Lung (tissue), 11 donors: ENCODE measurements at regions not wholly inside any gene's neighbourhood (a gene's known extent, or its start where the extent isn't known, plus 50 kb on each side); places are given as distances from the start of the nearest gene placed in this dataset.
"Not testable (repeated sequence)": the region's sequence is repeated elsewhere in the genome, so short reads cannot be mapped to it uniquely, and the experiment has no call there.

Experiments
- ATAC-seq: fragments of 200-7000 bp; cut with Tn5 transposase; one replicate; pipeline ENCODE4 v1.9.1; 2020; ENCODE audit warnings: moderate number of reproducible peaks; ENCODE audit not compliant: insufficient read depth, low FRiP score
- DNase-seq, 3 donors: peaks; one replicate each; pipeline ENCODE4 v3.0.0-alpha.2; 2013 to 2017
- H3K27ac ChIP-seq, 2 donors: one replicate each; pipeline ENCODE4 v1.5.1; 2013; ENCODE audit warnings: mild to moderate bottlenecking in 2 of 2, moderate library complexity in 2 of 2, control low read depth in 1 of 2, inconsistent platforms in 1 of 2, low read depth in 1 of 2, low read length in 1 of 2
- H3K27me3 ChIP-seq, 3 donors: one replicate each; pipeline ENCODE4 v1.5.1; 2013; ENCODE audit warnings: low read length in 2 of 3; ENCODE audit not compliant: control insufficient read depth in 3 of 3, insufficient read depth in 3 of 3
- H3K36me3 ChIP-seq, 4 donors: one replicate each; pipeline ENCODE4 v1.5.1; 2013; ENCODE audit warnings: low read length in 4 of 4, mild to moderate bottlenecking in 1 of 4, moderate library complexity in 1 of 4; ENCODE audit not compliant: control insufficient read depth in 4 of 4, insufficient read depth in 4 of 4
- H3K4me1 ChIP-seq, 5 donors: one replicate each; pipeline ENCODE4 v1.5.1; 2013; ENCODE audit warnings: low read length in 5 of 5, mild to moderate bottlenecking in 2 of 5, moderate library complexity in 1 of 5; ENCODE audit not compliant: control insufficient read depth in 5 of 5, insufficient read depth in 5 of 5
- H3K4me3 ChIP-seq: one replicate; pipeline ENCODE4 v1.5.1; 2013; ENCODE audit warnings: mild to moderate bottlenecking, control low read depth, moderate library complexity
- H3K9ac ChIP-seq, 2 donors: one replicate each; pipeline ENCODE4 v1.5.1; 2013; ENCODE audit warnings: low read length in 2 of 2, control low read depth in 1 of 2; ENCODE audit not compliant: insufficient read depth in 1 of 2
- H3K9me3 ChIP-seq, 4 donors: one replicate each; pipeline ENCODE4 v1.5.1; 2013; ENCODE audit warnings: low read length in 3 of 4, mild to moderate bottlenecking in 1 of 4, moderate library complexity in 1 of 4; ENCODE audit not compliant: control insufficient read depth in 4 of 4, insufficient read depth in 3 of 4
- WGBS, 2 donors: extraction: QIAGEN DNeasy Blood & Tissue Kit; methylation state at CpG; one replicate each; pipeline ENCODE4 v1.1.7; 2013; 5-methylcytosine and 5-hydroxymethylcytosine counted together
- TF ChIP-seq, protein P1 (sequence below): IDR thresholded peaks from 2 replicates; pipeline ENCODE4 v1.5.1; 2012; ENCODE audit warnings: mild to moderate bottlenecking; ENCODE audit errors: control extremely low read depth, extremely low read depth
- donor health status: control.
- donor health status: control.
- donor health status: Bipolar disorder and iron deficiency.
- donor health status: healthy.
- donor health status: DM: yes; HTN: yes; CAD: no.

DNA sequence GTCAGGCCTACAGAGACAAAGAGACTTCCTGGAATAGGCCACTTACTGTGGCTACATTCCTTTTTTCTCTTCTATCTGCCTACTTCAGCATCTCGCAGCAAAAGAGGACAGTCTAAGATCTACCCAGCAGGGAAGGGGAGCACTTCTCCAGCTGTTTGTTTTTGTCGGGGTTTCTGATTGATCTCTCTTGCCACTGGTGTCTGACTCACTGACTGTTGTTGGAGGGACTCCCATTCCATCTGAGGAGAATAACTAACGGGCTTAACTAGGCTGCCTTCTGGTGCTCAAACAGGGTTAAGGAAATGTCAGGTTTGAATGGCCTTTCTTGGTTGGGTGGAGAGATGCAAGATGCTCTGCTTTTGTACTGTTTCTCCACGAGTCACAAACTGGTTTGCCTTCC is 100.2 kb upstream of the TMEM164 start:
- Histone ChIP-seq H3K27ac (no peak overlapping the region), H3K9ac (no peak overlapping the region), H3K4me3 (no peak overlapping the region), H3K4me1 (no peaks in the 10 kb centered on the region), H3K27me3 (peaks cover 2 to 7% (median 4%) of the 10 kb centered on the region in 3 donors), H3K36me3 (no peaks in the 10 kb centered on the region), H3K9me3 (peaks cover 0 to 6% (median 0%) of the 10 kb centered on the region in 4 donors)
- WGBS, 2 donors, result 61 to 64% methylated on average over 3 to 4 of the region's 4 CpGs
- ATAC-seq (no peak), DNase-seq (no peak)
- TF ChIP-seq, protein P1, sequence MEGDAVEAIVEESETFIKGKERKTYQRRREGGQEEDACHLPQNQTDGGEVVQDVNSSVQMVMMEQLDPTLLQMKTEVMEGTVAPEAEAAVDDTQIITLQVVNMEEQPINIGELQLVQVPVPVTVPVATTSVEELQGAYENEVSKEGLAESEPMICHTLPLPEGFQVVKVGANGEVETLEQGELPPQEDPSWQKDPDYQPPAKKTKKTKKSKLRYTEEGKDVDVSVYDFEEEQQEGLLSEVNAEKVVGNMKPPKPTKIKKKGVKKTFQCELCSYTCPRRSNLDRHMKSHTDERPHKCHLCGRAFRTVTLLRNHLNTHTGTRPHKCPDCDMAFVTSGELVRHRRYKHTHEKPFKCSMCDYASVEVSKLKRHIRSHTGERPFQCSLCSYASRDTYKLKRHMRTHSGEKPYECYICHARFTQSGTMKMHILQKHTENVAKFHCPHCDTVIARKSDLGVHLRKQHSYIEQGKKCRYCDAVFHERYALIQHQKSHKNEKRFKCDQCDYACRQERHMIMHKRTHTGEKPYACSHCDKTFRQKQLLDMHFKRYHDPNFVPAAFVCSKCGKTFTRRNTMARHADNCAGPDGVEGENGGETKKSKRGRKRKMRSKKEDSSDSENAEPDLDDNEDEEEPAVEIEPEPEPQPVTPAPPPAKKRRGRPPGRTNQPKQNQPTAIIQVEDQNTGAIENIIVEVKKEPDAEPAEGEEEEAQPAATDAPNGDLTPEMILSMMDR, result no peak

DNA sequence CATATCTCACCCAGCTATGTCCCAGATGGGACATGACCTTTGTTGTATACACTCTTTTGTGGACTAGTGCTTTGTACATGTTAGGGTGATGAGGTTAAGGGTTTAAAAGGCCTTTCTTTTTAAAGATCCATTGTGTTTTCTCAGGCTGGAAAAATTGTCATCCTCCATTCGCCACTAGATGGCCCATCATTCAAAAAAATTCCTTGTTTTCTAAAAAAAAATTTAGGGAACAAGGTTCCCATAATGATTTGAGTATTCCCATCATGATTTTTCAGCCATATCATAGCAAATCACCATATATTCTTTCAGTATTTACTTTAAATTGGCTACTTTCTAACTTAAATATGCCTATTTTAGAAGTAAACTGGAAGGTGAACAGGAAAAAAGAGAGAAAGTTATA is 91.9 kb upstream of the TMEM164 start:
- no peaks in the 10 kb centered on the region for H3K36me3 ChIP-seq
- TF ChIP-seq, protein P1, result peak; percentile 3
- peaks cover 0 to 16% (median 4%) of the 10 kb centered on the region in 3 donors for H3K27me3 ChIP-seq
- H3K9ac ChIP-seq, result no peak overlapping the region
- DNase-seq, result no peak
- H3K4me3 ChIP-seq, result no peak overlapping the region
- H3K9me3 ChIP-seq, result no peaks in the 10 kb centered on the region
- no peak for ATAC-seq
- H3K4me1 ChIP-seq, result no peaks in the 10 kb centered on the region
- H3K27ac ChIP-seq, result no peak overlapping the region
- 15 to 44% methylated on average over 1 of the region's 1 CpG for WGBS, 2 donors

DNA sequence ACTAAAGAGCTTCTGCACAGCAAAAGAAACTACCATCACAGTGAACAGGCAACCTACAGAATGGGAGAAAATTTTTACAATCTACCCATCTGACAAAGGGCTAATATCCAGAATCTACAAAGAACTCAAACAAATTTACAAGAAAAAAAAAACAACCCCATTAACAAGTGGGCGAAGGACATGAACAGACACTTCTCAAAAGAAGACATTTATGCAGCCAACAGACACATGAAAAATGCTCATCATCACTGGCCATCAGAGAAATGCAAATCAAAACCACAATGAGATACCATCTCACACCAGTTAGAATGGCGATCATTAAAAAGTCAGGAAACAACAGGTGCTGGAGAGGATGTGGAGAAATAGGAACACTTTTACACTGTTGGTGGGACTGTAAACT is 89.9 kb upstream of the TMEM164 start:
- H3K27ac ChIP-seq, H3K9me3 ChIP-seq, H3K4me1 ChIP-seq, ATAC-seq, H3K4me3 ChIP-seq, H3K36me3 ChIP-seq, DNase-seq, H3K9ac ChIP-seq: not testable (repeated sequence)
- H3K27me3 ChIP-seq, result peaks cover 0 to 18% (median 3%) of the 10 kb centered on the region in 3 donors
- 98 to 100% methylated on average over 1 of the region's 2 CpGs for WGBS, 2 donors

DNA sequence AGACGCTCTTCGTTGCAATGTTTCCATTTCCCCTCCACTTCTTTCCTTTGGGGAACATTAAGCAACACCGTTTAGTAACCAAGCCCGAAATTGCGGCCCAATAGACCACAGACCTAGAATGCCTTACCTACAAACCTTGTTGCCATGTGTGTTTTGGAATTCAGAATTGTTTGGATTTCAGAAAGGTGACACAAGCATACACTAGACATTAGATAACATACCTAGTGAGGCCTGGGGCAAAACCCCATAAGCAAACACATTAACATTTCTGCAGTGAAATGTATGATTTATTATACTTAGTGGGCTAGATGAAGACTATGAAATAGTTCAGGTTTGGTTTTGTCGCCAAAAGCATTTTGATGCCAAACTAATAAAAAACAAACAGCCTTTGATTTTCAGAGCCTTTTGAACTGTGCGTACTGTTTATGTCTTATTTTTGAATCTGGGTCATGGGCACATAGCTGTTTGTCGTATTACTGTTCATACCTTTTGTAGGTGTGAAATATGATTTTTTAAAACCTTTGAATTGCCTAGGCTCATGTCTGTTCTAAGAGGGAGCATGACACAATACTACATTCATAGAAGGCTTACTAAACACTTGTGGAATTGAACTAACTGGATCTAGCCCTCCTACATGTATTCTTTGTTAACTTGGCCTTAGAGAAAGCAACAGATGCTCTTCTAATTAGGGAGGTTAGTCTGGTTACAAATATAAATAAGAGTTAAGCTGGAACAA is 88.6 kb upstream of the TMEM164 start:
- Histone ChIP-seq H3K36me3 (no peaks in the 10 kb centered on the region), H3K4me3 (no peak overlapping the region), H3K27ac (no peak overlapping the region), H3K9ac (no peak overlapping the region), H3K27me3 (peaks cover 0 to 13% (median 0%) of the 10 kb centered on the region in 3 donors), H3K9me3 (no peaks in the 10 kb centered on the region), H3K4me1 (no peaks in the 10 kb centered on the region)
- WGBS, 2 donors, result 59 to 79% methylated on average over 8 of the region's 8 CpGs
- ATAC-seq (no peak), DNase-seq (no peak)
- TF ChIP-seq, protein P1, result no peak
